Superior temporal gyrus (tissue), 1 donor: ENCODE measurements at regions not wholly inside any gene's neighbourhood (a gene's known extent, or its start where the extent isn't known, plus 50 kb on each side); places are given as distances from the start of the nearest gene placed in this dataset.

ENCODE experiments used
- DNase-seq: peaks from one replicate; pipeline ENCODE4 v3.0.0-alpha.2; 2016; ENCODE audit errors: extremely low spot score

DNA sequence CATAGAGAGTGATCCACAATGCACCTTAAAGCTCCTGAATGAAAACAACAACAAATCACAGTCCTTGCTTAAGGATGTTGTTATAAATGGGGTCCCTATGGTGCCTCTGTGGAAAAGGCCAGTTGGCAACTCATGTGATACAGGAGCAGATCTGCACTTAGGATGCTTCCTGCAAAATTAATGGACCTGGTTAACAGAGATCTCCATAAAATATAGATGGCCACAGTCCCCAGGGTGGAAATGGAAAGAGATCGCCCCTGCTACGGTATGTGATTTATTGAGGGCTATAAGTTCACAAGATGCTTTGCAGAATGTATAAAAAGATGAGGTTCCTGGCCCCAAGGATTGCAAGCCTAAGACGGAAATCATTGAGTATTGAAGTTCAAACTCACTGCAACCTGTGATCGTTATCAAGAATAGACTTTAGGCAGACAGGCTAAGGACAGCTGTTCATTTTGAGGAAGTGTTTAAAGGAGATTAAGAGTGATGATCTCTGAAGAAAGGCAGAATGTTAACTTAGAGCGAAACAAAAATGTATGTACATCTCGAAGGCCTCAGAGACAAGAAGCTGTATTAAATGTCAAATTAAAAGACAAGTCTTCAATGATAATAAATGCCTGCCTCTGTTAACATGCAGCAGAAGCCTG is 174.1 kb upstream of the PLPP4 start:
- DNase-seq, result no peak

GRCh38 chr10:120285408-120285807 is 171.6 kb upstream of the PLPP4 start:
- no peak for DNase-seq

DNA sequence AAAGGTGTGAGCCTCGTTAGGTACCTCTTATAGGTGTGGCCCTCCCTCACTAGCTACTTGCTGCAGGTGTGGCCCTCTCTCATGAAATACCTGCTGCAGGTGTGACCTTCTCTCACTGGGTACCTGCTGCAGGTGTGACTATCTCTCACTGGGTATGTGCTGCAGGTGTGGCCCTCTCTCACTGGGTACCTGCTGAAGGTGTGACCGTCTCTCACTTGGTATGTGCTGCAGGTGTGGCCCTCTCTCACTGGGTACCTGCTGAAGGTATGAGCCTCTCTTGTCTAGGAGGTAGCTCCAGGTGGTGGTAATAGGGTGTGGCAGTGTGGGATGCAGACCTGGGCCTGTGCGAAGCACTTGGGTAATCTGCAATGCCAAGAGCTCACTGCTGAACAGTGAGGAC is 170.7 kb upstream of the PLPP4 start:
- DNase-seq, result no peak

- no peak for DNase-seq
Observed at GRCh38 chr10:120300513-120300912, 156.5 kb upstream of the PLPP4 start.

DNA sequence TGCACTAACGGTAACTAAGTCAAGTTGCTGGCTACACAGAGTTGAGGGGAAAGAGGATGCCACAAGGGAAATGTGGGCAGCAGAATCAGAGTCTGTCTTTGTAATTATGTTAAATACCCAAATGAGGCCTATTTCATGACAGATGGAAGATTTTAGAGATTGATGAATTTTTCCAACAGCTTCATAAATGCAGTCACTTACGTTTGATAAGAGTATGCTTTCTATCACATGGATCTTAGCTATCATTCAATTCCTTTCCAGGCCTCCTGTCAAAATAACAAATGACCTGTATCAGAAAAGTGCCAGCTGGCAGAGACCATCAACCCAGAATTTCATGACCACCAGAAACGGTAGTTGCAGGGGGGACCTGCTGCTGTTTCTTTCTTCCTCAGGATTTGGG is 148.4 kb upstream of the PLPP4 start:
- no peak for DNase-seq

DNA sequence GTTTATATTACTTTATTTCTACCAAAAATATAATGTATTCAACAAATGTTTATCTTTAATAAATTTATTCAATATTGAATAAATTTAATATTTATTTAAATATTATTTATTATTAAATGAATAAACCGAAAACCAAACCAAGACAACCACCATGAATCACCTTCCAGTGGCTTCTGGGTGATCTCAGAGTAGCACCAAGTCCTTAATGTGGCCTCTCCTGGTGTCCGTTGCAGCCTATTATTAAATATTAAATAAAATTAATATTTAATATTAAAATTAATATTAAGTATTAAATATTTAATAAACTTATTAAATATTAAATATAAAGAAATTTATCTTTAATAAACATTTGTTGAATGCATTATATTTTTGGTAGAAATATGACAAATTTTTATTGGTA is 143.3 kb upstream of the PLPP4 start:
- no peak for DNase-seq

GRCh38 chr10:120314442-120314841 is 142.6 kb upstream of the PLPP4 start:
- no peak for DNase-seq

GRCh38 chr10:120318862-120319261 is 138.2 kb upstream of the PLPP4 start:
- DNase-seq, result no peak

DNA sequence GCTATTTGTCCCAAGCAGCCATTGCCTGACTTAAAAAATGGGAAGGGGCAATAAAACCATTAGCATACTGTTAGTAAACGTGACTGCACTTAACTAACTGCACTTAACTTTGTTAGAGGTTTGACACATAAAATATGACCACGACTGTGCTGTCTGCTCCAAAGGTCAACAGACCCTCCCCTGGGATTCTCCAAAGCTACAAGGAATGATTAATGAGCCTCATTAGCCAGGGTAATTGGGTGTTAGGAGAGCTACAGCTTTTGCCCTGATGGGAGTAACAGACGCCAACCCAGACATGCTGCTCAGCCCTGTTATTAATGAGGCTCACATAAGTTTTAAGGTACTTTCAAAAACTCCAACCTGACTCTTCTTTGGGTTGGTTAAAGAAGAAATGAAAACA is 129.4 kb upstream of the PLPP4 start:
- DNase-seq, result no peak

DNA sequence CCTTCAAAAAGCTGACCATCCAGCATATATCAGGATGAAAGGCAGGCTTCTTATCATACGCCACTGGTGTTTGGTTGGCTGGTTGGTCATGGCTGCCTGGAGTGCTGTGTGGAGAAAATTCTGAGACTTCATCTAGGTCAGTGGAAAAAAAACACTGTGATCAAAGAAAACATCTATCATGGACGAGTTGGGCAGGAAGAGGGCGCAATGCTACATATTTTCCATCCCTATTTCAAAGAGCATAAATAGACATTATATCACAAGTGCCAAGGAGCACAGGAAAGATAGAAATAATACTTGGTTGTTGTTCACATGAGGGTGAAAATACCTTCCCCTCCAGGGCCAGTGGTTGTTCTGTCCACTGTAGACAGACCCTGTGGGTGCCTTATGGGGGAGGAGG is 128.4 kb upstream of the PLPP4 start:
- DNase-seq, result no peak

DNA sequence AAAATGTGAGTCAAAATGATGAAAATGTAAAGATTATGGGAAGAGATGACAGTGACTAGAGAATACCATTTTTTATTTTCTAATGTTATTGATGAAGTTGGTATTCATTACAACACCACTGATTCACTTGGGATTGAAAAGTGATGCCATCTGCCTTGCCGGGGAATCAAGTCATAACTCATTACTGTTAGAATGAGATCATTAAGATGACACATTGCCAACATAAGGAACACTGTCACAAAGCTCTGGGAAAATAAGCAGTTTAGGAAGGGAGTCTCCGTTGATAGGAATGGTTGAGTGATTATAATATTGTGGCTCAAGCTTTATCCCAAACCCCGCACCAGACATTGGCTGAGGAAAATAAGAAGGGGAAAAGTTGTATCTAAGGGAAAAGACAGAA is 121.5 kb upstream of the PLPP4 start:
- no peak for DNase-seq

- DNase-seq, result peak; percentile 10
Observed at GRCh38 chr10:120336306-120336910, 120.6 kb upstream of the PLPP4 start.

GRCh38 chr10:120336911-120337540 is 120.0 kb upstream of the PLPP4 start:
- DNase-seq, result peak; percentile 33

- no peak for DNase-seq
Observed at GRCh38 chr10:120342115-120342714, 114.8 kb upstream of the PLPP4 start.

DNA sequence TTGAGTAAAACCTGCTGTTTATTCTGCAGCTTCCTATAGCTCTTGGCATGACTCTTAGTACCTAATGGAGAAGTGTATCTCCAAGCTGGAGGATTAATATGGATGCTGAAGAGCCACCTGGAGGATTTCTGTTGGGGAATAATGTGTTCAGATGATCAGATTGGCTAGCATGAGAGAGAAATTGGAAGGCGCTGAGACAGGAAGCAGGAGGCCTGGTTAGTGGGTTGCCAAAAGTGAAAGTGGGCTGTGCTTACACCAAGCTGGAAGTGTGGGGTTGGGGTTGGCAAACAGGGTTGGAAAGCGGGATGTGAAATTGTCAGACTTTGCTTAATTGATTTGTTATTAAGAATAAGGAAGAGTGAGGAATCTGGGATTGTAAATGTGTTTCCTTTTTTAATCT is 111.8 kb upstream of the PLPP4 start:
- DNase-seq, result no peak

GRCh38 chr10:120347644-120348043 is 109.4 kb upstream of the PLPP4 start:
- no peak for DNase-seq

DNA sequence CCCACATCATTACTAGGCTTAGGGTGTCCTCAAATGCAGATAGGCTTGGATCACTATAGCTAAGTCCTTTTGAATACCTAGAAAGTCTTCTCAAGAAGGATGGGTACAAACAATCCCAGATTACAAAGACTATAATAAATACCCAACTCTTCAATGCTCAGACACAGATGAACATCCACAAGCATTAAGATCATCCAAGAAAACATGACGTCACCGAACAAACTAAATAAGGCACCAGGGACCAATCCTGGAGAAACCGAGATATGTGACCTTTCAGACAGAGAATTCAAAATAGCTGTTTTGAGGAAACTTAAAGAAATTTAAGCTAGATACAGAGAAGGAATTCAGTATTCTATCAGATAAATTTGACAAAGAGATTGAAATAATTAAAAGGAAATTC is 108.0 kb upstream of the PLPP4 start:
- DNase-seq, result no peak

DNA sequence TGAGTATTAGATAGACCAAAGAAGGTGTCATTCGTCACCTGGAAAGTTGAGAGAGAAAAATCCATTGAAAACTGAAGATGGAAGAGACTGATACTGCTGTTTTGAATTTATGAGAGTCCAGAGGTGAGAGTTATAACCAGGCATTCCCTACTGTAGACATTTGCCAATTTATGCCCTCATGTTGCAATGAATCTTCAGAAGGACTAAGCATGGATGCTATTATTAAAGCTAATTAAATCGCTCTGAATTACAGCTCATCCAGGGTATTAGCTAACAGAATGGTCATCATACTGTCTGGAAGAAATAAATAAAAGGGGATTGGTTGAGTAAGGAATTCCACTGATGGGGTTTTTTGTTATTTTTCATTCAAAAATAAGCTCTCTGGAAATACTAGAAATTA is 101.6 kb upstream of the PLPP4 start:
- DNase-seq, result no peak

GRCh38 chr10:120360571-120360970 is 96.5 kb upstream of the PLPP4 start:
- no peak for DNase-seq

DNA sequence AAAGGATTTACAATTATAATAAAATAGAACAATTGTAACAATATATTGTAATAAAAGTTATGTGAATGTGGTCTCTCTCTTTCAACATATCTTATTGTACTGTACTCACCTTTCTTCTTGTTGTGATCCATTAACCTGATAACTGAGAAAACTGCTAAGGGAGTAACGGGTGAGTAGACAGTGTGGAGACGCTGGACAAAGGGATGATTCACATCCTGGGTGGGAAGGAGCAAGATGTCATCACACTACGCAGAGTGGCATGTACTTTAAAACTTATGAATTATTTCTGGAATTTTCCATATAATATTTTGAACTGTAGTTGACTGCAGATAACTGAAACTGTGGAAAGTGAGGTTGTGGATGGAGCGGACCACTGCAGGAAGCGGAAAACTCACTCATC is 91.2 kb upstream of the PLPP4 start:
- DNase-seq, result no peak

DNA sequence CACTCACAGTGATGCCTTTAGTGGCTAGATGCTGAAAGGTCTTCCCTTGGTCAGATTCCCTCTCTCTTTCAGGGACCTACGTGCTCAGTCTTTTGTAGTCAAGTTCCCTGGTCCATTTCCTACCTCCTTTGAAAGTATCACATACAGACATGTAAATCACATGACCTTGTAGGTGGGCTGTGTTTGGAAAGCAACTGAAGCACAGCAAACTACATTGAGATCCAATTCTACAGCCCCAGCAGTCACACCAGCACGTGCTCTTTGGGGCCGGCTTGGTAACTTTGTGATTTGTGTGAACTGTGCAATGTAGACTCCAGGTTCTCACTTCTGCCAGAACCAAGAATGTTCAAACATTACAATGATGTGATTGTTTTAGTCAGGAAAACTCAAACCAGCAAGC is 89.7 kb upstream of the PLPP4 start:
- DNase-seq, result no peak

DNA sequence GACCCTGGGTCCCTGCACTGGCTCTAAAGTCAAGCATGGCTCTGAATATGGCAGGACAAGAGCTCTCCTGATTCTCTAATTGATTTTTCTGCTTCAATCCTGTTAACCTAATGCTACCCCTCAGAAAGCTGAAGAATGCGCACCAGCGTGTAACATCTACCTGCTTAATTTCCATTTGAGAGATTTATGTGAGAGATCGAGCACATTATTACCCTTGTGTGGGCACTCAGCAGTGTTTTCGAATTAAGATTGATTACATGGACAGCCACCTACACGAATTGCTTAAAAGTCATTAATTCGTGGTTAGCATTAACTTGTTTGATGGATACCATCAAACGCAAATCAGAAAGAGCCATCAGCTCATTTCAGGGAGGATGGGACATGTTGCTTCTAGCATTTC is 88.7 kb upstream of the PLPP4 start:
- no peak for DNase-seq

DNA sequence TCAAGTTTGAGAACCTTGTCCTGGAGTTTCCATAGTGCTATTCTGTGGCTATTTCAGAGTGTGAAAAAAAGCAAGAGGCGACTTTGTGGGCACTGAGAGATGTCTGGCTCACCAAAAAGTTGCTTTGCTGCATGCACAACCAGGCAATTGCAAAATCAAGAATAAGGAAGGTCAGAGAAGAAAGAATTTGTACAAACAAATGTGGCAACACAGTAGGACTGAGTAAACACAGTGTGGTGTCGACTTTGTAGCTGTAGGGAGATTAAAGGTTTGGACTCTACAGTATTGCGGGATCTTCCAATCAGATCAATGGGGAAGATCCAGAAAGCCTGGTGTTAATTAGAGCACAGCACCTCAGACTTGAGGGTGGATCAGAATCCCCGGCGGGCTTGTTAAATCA is 88.1 kb upstream of the PLPP4 start:
- DNase-seq, result no peak
